SIG-M5 treated with dmso at 0.1 percent for 504 hours (cell line): ENCODE measurements at regions not wholly inside any gene's neighbourhood (a gene's known extent, or its start where the extent isn't known, plus 50 kb on each side); places are given as distances from the start of the nearest gene placed in this dataset.
A peak's percentile ranks its signal among the peaks of the same experiment; 100 is the strongest.
"Not testable (repeated sequence)": the region's sequence is repeated elsewhere in the genome, so short reads cannot be mapped to it uniquely, and the experiment has no call there.

Source experiments
- DNase-seq: peaks from one replicate; lab custom pipeline; 2025; ENCODE audit not compliant: unreplicated experiment; lab: John Stamatoyannopoulos, UW

GRCh38 chr14:89534902-89535685 is 118.1 kb upstream of the FOXN3 start:
- DNase-seq = no peak

DNA sequence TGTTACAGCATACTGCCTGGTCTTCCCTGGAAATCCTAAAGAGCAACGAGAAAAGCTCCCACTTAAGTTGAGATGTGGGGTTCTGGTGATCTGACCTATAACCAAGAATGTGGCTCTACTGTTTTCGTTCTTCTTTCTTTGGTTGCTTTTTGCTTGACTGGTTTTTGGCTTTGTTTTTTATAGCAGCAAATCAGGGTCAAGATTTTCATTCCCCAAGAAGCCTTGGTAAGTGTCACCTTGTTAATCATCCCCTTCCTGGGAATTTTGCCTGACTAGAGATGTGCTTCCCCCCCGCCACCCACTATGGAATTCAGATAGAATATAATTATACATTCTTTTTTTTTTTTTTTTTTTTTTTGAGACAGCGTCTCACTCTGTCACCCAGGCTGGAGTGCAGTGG is 116.7 kb upstream of the FOXN3 start:
- no peak for DNase-seq

GRCh38 chr14:89533136-89533535 is 116.1 kb upstream of the FOXN3 start:
- DNase-seq = no peak

DNA sequence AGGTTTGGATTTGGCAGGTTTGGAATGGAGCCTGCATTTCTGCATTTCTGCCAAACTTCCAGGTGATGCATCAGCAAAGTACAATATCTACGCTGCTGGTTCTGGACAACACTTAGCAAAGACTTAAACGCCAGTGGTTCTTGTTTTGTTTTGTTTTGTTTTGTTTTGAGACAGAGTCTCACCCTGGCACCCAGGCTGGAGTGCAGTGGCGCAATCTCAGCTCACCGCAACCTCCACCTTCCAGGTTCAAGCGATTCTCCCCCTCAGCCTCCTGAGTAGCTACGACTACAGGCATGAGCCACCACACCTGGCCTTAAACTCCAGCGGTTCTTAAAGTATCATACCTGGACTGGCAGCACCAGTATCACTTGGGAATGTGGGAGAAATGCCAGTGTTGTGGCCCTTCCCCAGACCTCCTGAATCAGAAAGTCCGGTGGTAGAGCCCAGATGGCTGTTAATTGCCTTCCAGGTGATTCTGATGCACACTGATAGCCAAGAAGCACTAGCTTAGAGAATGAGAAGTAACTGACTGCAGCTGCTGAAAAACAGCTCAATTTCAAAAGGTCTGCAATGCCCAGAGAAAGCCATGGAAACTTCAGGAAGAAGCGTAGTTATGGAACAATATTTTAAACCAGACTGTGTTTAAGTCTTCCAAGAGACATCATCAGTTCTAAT is 114.8 kb upstream of the FOXN3 start:
- DNase-seq = no peak

- DNase-seq = no peak
Measured at GRCh38 chr14:89524990-89525667, 108.1 kb upstream of the FOXN3 start.

DNA sequence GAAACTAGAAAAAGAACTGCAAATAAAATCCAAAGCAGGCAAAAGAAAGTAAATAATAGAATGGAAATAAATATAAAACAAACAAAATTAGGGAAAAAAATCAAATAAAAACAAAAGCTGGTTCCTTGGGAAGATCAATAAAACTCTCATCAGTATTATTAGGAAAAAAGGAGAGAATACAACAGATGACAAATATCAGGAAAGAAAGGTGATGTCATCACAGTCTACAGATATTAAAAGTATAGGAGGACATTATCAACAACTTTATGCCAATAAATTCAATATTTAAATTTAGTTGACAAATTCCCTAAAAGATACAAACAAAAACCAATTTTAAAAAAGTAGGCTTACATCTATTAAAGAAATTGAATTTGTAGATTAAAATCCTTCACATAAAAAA is 107.4 kb upstream of the FOXN3 start:
- no peak for DNase-seq

DNA sequence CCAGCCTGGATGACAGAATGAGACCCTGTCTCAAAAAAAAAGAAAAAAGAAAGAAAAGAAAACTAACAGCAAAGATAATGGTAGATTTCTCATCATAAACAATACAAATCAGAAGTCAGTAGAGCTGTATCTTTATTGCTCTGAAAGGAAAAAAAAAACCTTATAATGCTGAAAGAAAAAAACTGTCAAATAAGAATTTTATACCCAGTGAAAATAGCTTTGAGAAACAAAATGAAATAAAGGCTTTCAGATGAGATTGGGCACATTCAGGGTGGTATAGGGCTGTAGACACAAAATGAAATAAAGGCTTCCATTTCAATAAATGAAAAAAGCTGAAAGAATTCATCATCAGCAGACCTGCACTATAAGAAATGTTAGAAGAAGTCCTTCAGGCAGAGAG is 105.0 kb upstream of the FOXN3 start:
- no peak for DNase-seq

- DNase-seq = no peak
Measured at GRCh38 chr14:89519040-89519439, 102.0 kb upstream of the FOXN3 start.

DNA sequence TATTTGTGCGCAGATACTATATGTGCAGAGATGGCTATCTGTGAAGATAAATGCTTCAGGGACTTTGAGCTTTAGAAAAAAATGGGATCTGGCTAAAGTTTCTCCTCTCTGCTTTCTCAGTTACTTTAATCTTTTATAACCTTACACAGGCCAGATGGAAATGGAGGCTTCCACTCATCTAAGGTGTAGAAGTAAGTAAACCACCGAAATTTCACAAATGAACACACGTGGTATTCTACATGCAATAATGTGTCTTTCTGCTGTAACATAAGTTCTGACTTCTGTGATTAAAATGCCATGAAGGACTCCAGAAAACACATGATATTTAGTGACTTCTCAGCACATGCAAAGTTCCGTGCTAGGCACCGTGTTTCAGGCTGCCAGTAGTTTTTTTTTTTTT is 99.1 kb upstream of the FOXN3 start:
- DNase-seq = no peak

GRCh38 chr14:89514601-89515000 is 97.6 kb upstream of the FOXN3 start:
- DNase-seq = no peak

GRCh38 chr14:89509891-89510290 is 92.9 kb upstream of the FOXN3 start:
- no peak for DNase-seq

DNA sequence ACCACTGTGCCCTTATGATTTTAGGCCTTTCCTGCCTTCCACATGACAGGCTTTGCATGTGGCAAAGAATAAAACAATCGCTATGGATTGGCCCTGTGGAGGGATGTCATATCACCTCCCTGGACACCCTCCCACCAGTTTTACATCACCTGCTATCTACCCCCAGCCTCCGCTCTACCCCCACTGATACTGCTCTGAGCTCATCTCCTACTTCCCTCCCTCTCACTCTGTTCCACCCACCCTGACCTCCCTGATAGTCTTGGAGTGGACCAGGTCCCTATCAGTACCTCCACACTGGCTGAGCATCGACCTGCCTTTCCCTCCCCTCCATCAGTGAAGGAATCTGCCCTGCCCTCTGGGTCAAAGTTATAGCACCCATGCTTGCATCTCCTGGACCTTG is 91.8 kb upstream of the FOXN3 start:
- DNase-seq = no peak

- no peak for DNase-seq
Measured at GRCh38 chr14:89507926-89508460, 91.0 kb upstream of the FOXN3 start.

DNA sequence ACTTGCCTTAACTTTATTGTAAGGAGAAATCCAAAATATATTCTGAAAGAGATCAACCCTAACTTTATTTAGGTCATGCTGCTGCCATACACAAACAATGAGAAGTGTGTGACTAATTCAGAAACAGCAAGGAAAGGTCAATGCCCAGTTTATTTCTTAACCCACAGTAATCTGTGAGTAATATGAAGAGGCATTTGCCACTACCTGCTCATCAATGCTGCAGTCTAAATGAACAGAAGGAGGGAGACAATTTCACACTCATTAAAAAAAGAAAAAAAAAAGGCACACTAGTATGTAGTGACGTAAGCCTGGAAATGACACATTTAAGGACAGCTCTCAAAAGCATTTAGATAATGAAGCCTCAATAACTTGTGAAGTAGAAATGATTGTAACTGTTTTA is 90.5 kb upstream of the FOXN3 start:
- DNase-seq = no peak

DNA sequence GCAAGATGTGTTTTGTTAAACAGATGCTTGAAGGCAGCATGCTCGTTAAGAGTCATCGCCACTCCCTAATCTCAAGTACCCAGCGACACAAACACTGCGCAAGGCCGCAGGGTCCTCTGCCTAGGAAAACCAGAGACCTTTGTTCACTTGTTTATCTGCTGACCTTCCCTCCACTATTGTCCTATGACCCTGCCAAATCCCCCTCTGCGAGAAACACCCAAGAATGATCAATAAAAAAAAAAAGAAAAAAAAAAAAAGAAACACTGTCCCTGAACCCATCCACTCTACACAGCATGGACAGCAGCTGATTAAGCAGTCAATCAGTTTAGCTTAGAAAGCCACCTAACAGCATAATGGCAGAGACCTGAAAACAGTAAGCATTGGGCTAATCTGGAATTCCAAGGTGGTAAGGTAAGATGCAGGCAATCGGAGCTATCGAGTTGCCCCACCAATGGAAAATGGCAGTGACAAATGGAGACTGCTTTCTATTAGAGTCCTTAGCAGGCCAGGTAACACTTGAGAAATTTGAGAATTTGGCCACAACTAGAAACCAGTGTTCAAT is 89.9 kb upstream of the FOXN3 start:
- not testable (repeated sequence) for DNase-seq

DNA sequence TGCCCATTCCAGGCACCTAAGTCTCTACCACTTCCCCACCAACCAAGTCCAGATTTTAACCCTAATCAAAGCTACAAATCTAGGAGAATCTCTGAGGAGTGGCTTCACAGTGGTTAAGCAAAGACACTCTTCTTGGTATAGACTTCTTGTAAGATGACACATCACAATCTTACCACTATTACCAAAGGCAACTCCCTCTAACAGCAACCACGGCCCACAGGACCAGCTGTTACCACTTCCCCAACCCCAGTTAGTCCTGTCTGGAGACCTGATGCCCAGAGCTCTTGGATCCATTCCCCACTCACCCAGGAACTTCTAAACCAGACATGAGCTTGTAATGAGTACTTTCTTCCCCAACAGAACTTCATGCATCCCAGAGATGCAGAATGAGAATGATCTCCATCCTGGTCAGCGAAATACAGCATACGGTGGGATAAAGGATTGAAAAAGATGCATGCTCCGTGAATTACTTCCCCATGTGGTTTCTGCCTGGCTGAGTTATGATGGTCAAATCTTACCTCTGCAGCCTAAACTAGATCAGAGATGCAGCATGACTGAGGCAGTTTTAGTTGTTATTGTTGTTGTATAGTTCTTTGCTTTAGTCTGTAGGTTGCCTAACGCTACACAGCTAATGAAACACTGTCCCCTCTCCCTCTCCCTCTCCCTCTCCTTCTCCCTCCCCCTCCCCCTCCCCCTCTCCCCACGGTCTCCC is 87.7 kb upstream of the FOXN3 start:
- DNase-seq = peak; percentile 86

DNA sequence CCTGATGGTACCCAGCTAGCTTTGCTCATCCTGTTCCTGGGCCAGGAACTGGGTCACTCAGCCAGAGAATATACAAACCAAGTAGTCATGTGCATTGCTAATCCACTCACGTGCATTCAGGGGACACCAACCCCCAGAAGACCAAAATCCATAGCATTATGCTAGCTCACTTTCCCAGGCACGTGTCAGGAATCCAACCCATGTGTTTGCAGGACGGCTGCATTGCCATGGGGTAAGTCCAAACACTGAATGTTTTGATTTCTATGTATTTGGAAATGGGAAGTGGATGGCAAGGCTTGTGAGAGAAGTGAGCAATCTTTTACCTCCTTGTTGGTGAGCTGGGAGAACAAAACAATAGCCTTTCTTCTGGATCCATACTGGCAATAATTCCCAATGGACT is 87.1 kb upstream of the FOXN3 start:
- no peak for DNase-seq

- peak; percentile 33 for DNase-seq
Measured at GRCh38 chr14:89503431-89503996, 86.5 kb upstream of the FOXN3 start.

GRCh38 chr14:89502966-89503365 is 85.9 kb upstream of the FOXN3 start:
- DNase-seq = no peak

DNA sequence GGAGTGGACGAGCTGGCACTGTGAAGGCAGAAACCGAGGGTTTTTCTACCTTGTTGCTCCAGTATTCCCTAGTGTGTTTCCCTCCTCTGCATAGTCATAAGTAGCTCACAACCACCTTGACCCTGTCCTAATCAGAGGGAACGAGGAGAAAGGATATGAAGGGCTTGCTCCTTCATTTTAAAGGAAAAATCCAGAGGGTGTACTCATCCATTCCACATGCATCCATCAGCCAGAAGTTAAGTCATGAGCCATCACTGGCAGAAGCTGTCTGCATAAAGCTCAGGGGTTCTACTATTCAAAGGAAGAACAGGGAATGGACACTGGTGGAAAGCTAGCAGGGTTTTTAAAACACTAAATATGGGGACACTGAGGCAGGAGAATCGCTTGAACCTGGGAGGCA is 84.3 kb upstream of the FOXN3 start:
- DNase-seq = no peak

DNA sequence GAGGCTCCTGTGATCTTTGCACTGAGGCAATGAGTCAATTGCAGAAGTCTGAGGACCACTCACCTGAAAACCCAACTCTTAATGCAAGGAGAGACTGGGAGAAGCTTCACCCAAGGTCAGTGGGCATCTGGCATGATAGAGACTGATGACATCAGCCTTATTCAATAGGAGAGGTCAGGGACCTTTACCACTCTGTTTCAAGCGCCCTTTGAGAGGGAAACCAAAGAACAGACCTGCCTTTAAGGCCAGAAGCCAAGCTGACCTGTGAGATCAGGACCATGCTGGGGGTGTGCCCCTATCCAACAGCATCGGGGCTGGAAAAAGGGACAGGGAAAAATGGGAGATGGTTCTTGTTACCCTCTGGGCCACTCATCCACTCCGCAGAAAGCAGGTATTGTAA is 83.3 kb upstream of the FOXN3 start:
- DNase-seq = no peak
